HG03025 (cell line): ENCODE measurements at regions not wholly inside any gene's neighbourhood (a gene's known extent, or its start where the extent isn't known, plus 50 kb on each side); places are given as distances from the start of the nearest gene placed in this dataset.

Experiments
- ATAC-seq: cut with Tn5 transposase; IDR thresholded peaks from one replicate; pipeline ENCODE4 v1.9.1; 2021; ENCODE audit warnings: mild to moderate bottlenecking, moderate library complexity; ENCODE audit not compliant: unreplicated experiment, low FRiP score

DNA sequence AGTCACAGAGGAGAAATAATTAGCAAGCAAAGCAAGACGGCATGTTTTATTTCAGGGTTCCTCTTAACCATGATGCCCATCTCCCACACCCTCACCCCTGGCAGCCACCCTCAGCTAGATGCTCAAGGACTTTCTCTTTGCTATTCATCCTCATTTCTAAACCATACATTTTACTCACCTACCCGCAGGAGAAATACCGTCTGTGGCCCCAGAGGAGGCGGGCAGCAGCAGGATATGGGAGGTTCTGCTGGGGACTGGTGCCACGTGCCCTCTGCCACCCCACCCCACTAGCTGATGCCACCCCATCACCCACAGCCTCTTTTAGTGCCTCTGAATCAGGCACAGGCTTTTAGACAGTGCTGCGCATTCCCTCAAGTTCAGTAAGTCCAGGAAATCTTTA is 168.7 kb upstream of the ITGB1 start:
- ATAC-seq = no peak

GRCh38 chr10:33125522-33126517 is 167.8 kb upstream of the ITGB1 start:
- ATAC-seq = no peak

- ATAC-seq = no peak
Measured at GRCh38 chr10:33125111-33125510, 167.1 kb upstream of the ITGB1 start.

- no peak for ATAC-seq
Measured at GRCh38 chr10:33123680-33124079, 165.7 kb upstream of the ITGB1 start.

DNA sequence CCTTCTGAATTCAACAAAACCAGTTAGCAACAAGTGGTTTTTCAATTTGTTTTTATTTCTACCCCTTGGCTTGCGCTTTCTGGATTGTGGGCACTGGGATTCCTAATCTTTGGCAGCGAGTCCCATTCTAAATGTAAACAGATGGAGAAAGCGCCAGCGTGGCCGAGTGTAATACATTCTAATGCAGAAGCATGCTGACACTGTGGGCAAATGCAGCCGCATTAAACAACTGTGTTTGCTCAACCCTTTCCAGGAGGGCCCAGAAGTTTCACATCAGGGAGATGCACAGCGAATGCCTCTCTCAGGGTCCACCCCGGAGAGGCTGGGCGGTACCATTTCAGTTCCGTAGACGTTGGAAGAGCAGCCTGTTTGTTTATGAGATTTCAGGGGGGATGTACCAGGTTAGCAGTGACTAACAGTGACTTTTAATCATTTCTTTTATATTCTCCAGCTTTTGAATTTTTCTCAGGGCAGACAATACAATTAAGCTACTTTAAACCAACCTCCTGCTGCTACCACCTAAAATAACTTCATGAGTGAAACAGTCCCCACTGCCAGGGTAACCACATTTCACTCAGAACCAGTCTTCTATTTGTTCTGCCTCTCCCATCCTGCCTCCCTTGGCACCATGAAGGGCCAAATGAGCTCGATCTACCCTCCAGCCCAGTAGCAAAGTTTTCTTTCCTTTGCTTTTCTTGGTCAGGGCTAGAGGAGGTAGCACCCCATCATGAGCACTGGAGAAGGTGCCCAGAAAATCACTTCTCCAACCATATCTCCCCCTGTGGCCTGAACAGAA is 164.2 kb upstream of the ITGB1 start:
- no peak for ATAC-seq

- no peak for ATAC-seq
Measured at GRCh38 chr10:33120700-33121099, 162.7 kb upstream of the ITGB1 start.

DNA sequence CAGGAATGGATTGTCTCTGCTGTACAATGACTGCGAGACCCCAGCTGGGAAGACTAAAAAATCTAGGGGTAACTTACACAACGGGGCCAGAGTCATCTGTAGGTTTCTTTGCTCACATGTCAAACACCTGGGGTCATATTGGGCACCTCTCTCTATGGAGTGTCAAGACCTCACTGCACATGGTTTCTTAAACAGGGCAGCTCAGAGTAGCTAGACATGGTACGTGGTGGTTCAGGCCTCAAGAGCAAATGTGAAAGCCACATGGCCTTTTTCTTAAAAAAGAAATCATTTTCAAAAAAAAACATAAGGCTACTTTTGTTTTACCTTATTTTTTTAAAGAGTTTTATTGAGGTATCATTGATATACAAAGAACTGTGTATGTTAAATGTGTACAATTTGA is 162.2 kb upstream of the ITGB1 start:
- ATAC-seq = no peak

GRCh38 chr10:33117816-33118215 is 159.8 kb upstream of the ITGB1 start:
- ATAC-seq = no peak

DNA sequence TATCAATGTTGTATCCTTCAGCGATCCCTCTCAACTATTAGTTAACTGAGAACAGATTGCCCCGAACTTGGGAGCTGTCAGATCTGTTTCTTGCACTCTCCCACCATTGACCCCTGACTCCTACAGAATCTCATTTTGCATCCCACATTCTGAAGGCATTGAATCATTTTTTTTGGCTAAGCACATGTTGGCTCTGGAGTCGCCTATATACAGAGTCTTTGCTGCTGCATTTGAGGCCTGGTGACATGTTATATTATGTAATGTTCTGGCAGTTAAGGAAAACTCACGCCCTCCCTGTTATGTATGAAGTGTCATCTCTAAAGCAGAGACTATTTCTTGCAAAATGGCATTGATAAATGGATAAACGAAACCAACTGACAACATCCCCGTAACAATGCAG is 159.2 kb upstream of the ITGB1 start:
- ATAC-seq = no peak

DNA sequence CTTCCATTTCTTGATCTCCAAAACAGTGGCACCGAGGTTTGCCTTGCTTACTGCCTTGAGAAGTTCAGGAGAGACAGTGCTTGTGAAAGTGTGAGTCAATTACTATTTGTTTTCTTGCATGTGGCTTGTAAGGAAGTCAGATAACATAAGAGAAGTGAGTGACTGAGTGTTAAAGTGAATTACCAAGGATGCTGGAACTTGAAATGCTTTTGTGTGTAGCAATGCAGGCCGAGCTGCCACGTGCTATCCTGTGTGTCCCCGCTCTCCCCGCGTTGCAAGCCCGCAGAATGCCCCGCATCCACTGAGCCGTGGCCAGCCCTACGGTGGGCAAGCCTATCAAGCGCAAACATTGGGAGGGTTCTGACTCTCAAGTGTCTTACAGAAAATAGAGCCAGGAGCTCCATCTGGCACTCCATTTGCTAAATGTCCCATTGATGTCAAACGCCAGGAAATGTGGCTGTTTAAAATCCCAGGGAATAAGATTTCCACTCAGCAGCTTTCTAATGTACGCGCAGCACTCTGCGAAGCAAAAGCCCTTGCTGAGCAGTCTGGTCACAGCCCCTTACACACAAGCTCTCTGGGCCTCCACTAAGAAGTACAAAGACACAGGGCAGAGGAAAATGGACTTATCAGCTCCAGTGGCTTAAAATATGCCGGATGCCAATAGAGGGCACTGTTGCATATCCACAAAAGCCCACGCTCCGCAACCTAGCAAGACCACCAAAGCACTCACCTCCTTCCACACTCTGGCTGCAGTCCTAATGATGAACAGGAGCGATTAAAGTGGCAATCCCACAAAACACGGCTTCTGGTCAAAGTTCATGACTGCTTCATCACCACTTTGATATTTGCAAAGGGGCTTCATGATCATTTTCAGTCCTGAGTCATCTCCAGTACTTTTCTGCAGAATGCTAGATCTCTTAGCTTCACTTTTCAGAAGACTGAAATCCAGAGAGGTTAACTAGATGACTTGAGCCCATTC is 158.0 kb upstream of the ITGB1 start:
- no peak for ATAC-seq

- no peak for ATAC-seq
Measured at GRCh38 chr10:33114451-33114952, 156.5 kb upstream of the ITGB1 start.

GRCh38 chr10:33113466-33113865 is 155.4 kb upstream of the ITGB1 start:
- ATAC-seq = no peak

DNA sequence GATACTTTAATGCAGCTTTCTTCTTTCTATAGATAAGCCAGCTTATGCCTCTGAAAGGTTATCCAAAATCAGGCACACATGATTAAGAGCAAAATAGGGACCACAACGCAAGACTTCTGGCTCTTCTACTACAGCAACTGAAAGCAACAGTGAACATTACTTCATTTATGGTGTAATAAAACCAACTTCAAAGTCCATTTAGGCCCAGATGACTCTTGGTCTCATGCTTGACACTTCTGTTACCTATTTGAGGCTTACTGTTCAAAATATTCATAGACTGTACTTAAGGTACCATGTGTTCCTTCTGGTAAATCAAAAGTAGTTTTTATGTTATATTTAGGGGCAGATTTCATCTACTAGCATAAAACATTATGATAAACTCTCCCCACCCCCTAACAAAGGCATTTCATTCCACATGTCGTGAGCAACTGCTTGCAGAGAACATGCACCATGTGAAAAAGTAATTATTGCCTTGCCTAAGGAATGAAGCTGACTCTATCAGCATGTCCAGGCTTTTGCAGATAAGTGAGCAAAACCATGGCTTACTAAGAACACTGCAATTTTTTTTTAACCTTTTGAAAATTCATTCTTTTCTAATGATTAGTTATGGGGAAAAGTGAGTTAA is 154.9 kb upstream of the ITGB1 start:
- ATAC-seq = no peak

DNA sequence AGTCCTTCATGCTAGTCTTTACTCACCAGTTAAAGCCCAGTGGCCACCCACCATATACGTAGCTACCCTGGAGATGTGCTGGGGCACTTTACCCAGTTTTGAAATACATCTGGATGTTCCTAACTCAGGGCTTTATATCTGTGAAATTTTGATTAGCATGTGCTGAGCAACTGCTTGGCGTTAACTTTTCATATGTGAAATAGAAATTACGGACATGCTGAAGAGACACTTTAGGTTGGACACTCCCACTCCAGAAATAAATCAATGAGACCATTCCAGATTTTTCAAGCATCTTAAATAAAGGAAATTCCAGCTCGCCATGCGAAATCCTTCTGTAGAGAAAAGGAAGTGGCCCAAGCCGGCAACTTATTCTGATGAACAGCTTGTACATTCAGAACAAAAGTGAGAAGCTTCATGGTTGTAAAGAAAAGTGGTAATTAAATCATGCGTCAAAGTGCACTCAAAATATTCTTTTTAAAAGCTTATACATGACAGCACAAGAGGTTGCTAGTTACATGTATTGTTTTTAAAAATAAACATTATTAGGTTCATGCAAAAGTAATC is 153.5 kb upstream of the ITGB1 start:
- no peak for ATAC-seq

DNA sequence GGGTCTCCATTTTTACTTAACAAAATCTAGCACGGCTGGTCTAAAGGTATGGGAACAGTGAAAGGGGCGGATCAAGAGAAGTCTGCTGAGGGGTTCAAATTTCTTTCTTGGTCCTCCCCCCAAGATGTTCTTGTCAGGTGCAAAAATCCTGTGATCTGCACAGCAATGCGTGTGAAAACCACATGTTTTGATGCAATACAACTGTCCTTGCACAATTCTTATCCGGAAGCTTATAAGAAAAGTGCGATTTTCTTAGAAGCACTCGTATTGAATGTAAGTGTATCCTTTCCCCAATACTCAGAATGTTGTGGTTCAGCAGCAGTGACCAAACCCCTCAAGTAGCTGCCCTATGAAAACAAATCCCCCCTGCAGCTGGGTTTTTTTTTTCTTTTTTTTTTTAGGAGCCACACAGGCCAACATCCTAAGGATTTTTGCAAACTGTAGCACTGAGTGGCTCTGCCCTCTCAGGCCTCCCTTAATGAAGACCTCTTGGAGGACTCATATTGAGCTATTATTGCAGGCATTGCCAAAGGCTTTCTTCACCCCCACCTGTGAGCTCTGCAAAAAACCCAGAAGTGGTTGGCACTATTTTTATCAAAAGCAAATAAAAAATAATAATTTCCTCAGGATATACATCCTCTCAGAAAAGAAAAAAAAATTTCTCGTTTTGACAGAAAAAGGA is 151.9 kb upstream of the ITGB1 start:
- ATAC-seq = no peak

- ATAC-seq = no peak
Measured at GRCh38 chr10:33109384-33109783, 151.4 kb upstream of the ITGB1 start.

GRCh38 chr10:33107953-33108352 is 149.9 kb upstream of the ITGB1 start:
- ATAC-seq = no peak

DNA sequence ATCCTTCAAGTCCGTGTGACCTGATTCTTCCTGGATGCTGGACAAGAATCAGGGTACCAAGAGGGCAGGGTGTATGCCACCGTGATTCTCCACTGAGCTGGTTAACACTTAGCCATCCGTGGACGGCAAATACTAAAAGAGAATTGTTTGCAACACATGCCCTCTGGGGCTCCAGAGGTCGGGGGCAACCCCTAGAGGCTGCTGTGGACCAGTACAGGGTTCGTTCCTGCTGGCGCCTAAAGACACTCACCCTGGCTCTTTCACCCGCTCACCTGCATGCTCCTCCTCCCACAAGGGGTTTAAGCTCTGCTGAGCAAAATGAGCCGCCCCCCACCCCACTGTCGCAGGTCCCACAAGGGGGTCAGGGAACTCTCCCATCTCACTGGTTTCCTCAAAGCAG is 148.7 kb upstream of the ITGB1 start:
- no peak for ATAC-seq

GRCh38 chr10:33103863-33104379 is 145.9 kb upstream of the ITGB1 start:
- no peak for ATAC-seq
